HEK293 (cell line): ENCODE measurements at regions not wholly inside any gene's neighbourhood (a gene's known extent, or its start where the extent isn't known, plus 50 kb on each side); places are given as distances from the start of the nearest gene placed in this dataset.

Experiments
- CTCF ChIA-PET: fragments of 350-600 bp; formaldehyde crosslinking; extraction: SDS; loops from one replicate; lab custom pipeline; 2021; ENCODE audit warnings: antibody characterized with exemption; lab: Yijun Ruan, JAX
- POLR2A ChIA-PET: fragments of 300-600 bp; formaldehyde crosslinking; extraction: SDS; loops from one replicate; lab custom pipeline; 2020; ENCODE audit warnings: antibody characterized with exemption, inconsistent platforms; lab: Yijun Ruan, JAX
- H3K27ac ChIP-seq: fragments of 200-500 bp; sonication (Bioruptor generic); 2 replicates; pipeline ENCODE4 v1.5.1; 2014; ENCODE audit warnings: low read depth, low read length, control low read depth, inconsistent platforms; ENCODE audit errors: extremely low read depth
- H3K36me3 ChIP-seq, 2 experiments: fragments of 200-500 bp in 1 of 2; sonication (Bioruptor generic) in 1 of 2; 1 replicate in 1 of 2; 2 replicates in 1 of 2; pipeline ENCODE4 v1.5.1; 2014 to 2017; ENCODE audit warnings: inconsistent platforms in 2 of 2, low read length in 2 of 2; ENCODE audit not compliant: control insufficient read depth in 2 of 2, insufficient read depth in 1 of 2
- H3K4me1 ChIP-seq: fragments of 200-500 bp; sonication (Bioruptor generic); 2 replicates; pipeline ENCODE4 v1.5.1; 2014; ENCODE audit warnings: mild to moderate bottlenecking, low read length, inconsistent platforms; ENCODE audit not compliant: control insufficient read depth, insufficient read depth
- H3K4me3 ChIP-seq: 2 replicates; pipeline ENCODE4 v1.5.1; 2011; ENCODE audit warnings: low read depth, mild to moderate bottlenecking, control low read depth, low read length, moderate library complexity
- H3K9me3 ChIP-seq: fragments of 200-500 bp; sonication (Bioruptor generic); 2 replicates; pipeline ENCODE4 v1.5.1; 2014; ENCODE audit warnings: low read depth, low read length, inconsistent platforms; ENCODE audit not compliant: control insufficient read depth, insufficient read depth
- KLF1 ChIP-seq: fragments of 450-650 bp; formaldehyde crosslinking; IDR thresholded peaks from 2 replicates; pipeline ENCODE4 v1.5.1; 2016; ENCODE audit warnings: missing biosample characterization, missing genetic modification characterization
- KLF7 ChIP-seq: fragments of 450-650 bp; formaldehyde crosslinking; IDR thresholded peaks from 2 replicates; pipeline ENCODE4 v1.5.1; 2016; ENCODE audit warnings: missing biosample characterization, missing genetic modification characterization, borderline replicate concordance
- KLF8 ChIP-seq: fragments of 450-650 bp; formaldehyde crosslinking; IDR thresholded peaks from 2 replicates; pipeline ENCODE4 v1.5.1; 2016; ENCODE audit warnings: missing biosample characterization, missing genetic modification characterization
- KLF9 ChIP-seq: fragments of 450-650 bp; formaldehyde crosslinking; IDR thresholded peaks from 2 replicates; pipeline ENCODE4 v1.5.1; 2016; ENCODE audit warnings: missing biosample characterization, missing genetic modification characterization, low read depth
- REPIN1 ChIP-seq: fragments of 450-650 bp; formaldehyde crosslinking; IDR thresholded peaks from 2 replicates; pipeline ENCODE4 v1.5.1; 2017; ENCODE audit warnings: missing biosample characterization, missing genetic modification characterization, low read depth
- SP2 ChIP-seq: fragments of 450-650 bp; formaldehyde crosslinking; IDR thresholded peaks from 2 replicates; pipeline ENCODE4 v1.5.1; 2016; ENCODE audit warnings: missing biosample characterization, missing genetic modification characterization
- ZNF138 ChIP-seq: fragments of 450-650 bp; formaldehyde crosslinking; IDR thresholded peaks from 2 replicates; pipeline ENCODE4 v1.5.1; 2016; ENCODE audit warnings: missing biosample characterization, missing genetic modification characterization, borderline replicate concordance
- ZNF155 ChIP-seq: fragments of 450-650 bp; formaldehyde crosslinking; IDR thresholded peaks from 2 replicates; pipeline ENCODE4 v1.5.1; 2016; ENCODE audit warnings: missing biosample characterization, missing genetic modification characterization
- ZNF221 ChIP-seq: fragments of 450-650 bp; formaldehyde crosslinking; IDR thresholded peaks from 2 replicates; pipeline ENCODE4 v1.5.1; 2017; ENCODE audit warnings: missing biosample characterization, missing genetic modification characterization, borderline replicate concordance
- ZNF23 ChIP-seq: fragments of 450-650 bp; formaldehyde crosslinking; IDR thresholded peaks from 2 replicates; pipeline ENCODE4 v1.5.1; 2016; ENCODE audit warnings: missing biosample characterization, missing genetic modification characterization, borderline replicate concordance
- ZNF280D ChIP-seq: fragments of 450-650 bp; formaldehyde crosslinking; IDR thresholded peaks from 2 replicates; pipeline ENCODE4 v1.5.1; 2016; ENCODE audit warnings: missing biosample characterization, missing genetic modification characterization
- ZNF426 ChIP-seq: fragments of 450-650 bp; formaldehyde crosslinking; IDR thresholded peaks from 2 replicates; pipeline ENCODE4 v1.5.1; 2017; ENCODE audit warnings: missing biosample characterization, missing genetic modification characterization, mild to moderate bottlenecking, inconsistent platforms, moderate library complexity
- ZNF488 ChIP-seq: fragments of 450-650 bp; formaldehyde crosslinking; IDR thresholded peaks from 2 replicates; pipeline ENCODE4 v1.5.1; 2016; ENCODE audit warnings: missing biosample characterization, missing genetic modification characterization
- ZNF560 ChIP-seq: fragments of 450-650 bp; formaldehyde crosslinking; IDR thresholded peaks from 2 replicates; pipeline ENCODE4 v1.5.1; 2017; ENCODE audit warnings: missing biosample characterization, missing genetic modification characterization, borderline replicate concordance
- ZNF561 ChIP-seq: fragments of 450-650 bp; IDR thresholded peaks from 2 replicates; pipeline ENCODE4 v1.5.1; 2018; ENCODE audit warnings: missing biosample characterization, missing genetic modification characterization, borderline replicate concordance
- ZNF571 ChIP-seq: fragments of 450-650 bp; formaldehyde crosslinking; IDR thresholded peaks from 2 replicates; pipeline ENCODE4 v1.5.0; 2017; ENCODE audit warnings: missing biosample characterization, missing genetic modification characterization
- ZNF600 ChIP-seq: fragments of 450-650 bp; formaldehyde crosslinking; IDR thresholded peaks from 2 replicates; pipeline ENCODE4 v1.5.1; 2016; ENCODE audit warnings: missing biosample characterization, missing genetic modification characterization
- ZNF670 ChIP-seq: fragments of 450-650 bp; formaldehyde crosslinking; IDR thresholded peaks from 2 replicates; pipeline ENCODE4 v1.5.1; 2016; ENCODE audit warnings: missing biosample characterization, missing genetic modification characterization, low read depth
- ZNF677 ChIP-seq: fragments of 450-650 bp; IDR thresholded peaks from 2 replicates; pipeline ENCODE4 v1.5.0; 2018; ENCODE audit warnings: missing biosample characterization, mild to moderate bottlenecking, missing genetic modification characterization, moderate library complexity
- ZNF747 ChIP-seq: fragments of 450-650 bp; formaldehyde crosslinking; IDR thresholded peaks from 2 replicates; pipeline ENCODE4 v1.5.1; 2016; ENCODE audit warnings: missing biosample characterization, missing genetic modification characterization
- ZSCAN18 ChIP-seq: fragments of 450-650 bp; formaldehyde crosslinking; IDR thresholded peaks from 2 replicates; pipeline ENCODE4 v1.5.1; 2016; ENCODE audit warnings: missing biosample characterization, missing genetic modification characterization
- ZSCAN5A ChIP-seq: fragments of 450-650 bp; formaldehyde crosslinking; IDR thresholded peaks from 2 replicates; pipeline ENCODE4 v1.5.1; 2016; ENCODE audit warnings: missing biosample characterization, missing genetic modification characterization

GRCh38 chr12:24748326-24748725 is 200.6 kb downstream of the BCAT1 start:
- no peak overlapping the region for H3K27ac ChIP-seq
- H3K4me1 ChIP-seq: peaks cover 2% of the 10 kb centered on the region; the same call in 1 of the 2 replicates
- no peaks in the 10 kb centered on the region for H3K36me3 ChIP-seq
- H3K4me3 ChIP-seq: no peak overlapping the region
- no peaks in the 10 kb centered on the region for H3K9me3 ChIP-seq
- ChIA-PET CTCF (interaction anchor here (0.8 kb wide), 1 partner anchor 176 kb away, joined by 3 read pairs; no protein-coding TSS in a partner anchor), POLR2A (no interaction called here)
- TF ChIP-seq ZNF677 (no peak), ZNF426 (tag by site-specific recombination) (no peak), KLF1 (tag by site-specific recombination) (no peak), ZNF221 (no peak), ZNF560 (tag by site-specific recombination) (no peak), ZNF280D (no peak), ZNF600 (no peak), KLF7 (tag by site-specific recombination) (no peak), KLF9 (tag by site-specific recombination) (no peak)

DNA sequence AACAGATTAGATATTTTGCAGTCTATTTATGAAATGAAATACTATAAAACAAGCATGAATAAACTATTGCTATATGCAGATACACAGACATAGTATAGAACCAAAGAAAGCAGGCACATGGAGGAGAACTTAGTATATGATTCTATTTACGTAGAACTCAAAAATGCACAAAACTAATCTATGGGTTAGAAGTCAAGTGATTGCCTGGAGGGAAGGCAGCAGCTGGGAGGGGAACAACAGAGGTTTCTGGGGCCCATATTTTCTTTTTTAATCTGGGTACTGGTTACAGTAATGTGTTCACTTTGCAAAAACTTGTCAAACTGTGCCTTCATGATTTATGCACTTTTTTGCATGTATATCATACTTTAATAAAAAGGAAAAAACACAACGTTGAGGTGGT is 202.0 kb downstream of the BCAT1 start:
- CTCF ChIA-PET: no interaction called here
- Histone ChIP-seq H3K27ac (no peak overlapping the region), H3K4me1 (peaks cover 2% of the 10 kb centered on the region; the same call in 1 of the 2 replicates), H3K4me3 (no peak overlapping the region), H3K36me3 (no peaks in the 10 kb centered on the region), H3K9me3 (no peaks in the 10 kb centered on the region)
- TF ChIP-seq KLF8 (tag by site-specific recombination) (no peak), ZSCAN18 (tag by site-specific recombination) (no peak), ZNF561 (tag by site-specific recombination) (no peak), ZNF138 (tag by site-specific recombination) (no peak), ZSCAN5A (tag by site-specific recombination) (no peak), ZNF571 (tag by site-specific recombination) (no peak), ZNF23 (no peak), REPIN1 (tag by site-specific recombination) (no peak), ZNF155 (no peak), ZNF747 (no peak), ZNF488 (tag by site-specific recombination) (no peak), ZNF670 (tag by site-specific recombination) (no peak), SP2 (tag by site-specific recombination) (no peak)
- POLR2A ChIA-PET: no interaction called here
